DOHH2 (cell line): ENCODE measurements at regions not wholly inside any gene's neighbourhood (a gene's known extent, or its start where the extent isn't known, plus 50 kb on each side); places are given as distances from the start of the nearest gene placed in this dataset.

Experiments used
- EZH2phosphoT487 ChIP-seq: fragments of 200-600 bp; sonication (generic); IDR thresholded peaks from 2 replicates; pipeline ENCODE4 v1.6.1; 2017; ENCODE audit warnings: borderline replicate concordance, mild to moderate bottlenecking, antibody characterized with exemption, low read length, moderate library complexity, mixed read lengths
- TF ChIP-seq, protein P1 (sequence below): fragments of 200-600 bp; sonication (generic); IDR thresholded peaks from one replicate; pipeline ENCODE4 v1.5.1; 2014; ENCODE audit warnings: antibody characterized with exemption, mild to moderate bottlenecking, low read depth, low read length; ENCODE audit not compliant: poor library complexity, severe bottlenecking

DNA sequence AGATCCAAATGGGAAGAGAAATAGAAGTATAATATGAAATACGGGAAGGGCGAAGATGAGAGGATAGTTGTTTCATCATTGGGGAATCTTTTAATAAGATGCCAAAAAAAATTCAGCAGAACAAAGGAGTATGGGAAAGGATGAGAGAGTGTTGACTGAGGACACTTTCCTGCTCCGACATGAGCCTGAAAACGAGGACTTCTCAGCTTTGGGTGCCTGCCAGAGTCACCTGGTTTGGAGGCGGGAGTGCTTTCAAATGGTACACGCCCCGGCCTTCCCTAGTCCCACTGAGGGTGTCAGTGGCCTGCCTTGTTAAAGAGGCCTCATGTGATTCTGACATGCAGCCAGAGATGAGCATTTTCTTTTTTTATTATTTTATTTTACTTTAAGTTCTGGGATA is 250.9 kb downstream of the ANKRD60 start:
- TF ChIP-seq, protein P1, sequence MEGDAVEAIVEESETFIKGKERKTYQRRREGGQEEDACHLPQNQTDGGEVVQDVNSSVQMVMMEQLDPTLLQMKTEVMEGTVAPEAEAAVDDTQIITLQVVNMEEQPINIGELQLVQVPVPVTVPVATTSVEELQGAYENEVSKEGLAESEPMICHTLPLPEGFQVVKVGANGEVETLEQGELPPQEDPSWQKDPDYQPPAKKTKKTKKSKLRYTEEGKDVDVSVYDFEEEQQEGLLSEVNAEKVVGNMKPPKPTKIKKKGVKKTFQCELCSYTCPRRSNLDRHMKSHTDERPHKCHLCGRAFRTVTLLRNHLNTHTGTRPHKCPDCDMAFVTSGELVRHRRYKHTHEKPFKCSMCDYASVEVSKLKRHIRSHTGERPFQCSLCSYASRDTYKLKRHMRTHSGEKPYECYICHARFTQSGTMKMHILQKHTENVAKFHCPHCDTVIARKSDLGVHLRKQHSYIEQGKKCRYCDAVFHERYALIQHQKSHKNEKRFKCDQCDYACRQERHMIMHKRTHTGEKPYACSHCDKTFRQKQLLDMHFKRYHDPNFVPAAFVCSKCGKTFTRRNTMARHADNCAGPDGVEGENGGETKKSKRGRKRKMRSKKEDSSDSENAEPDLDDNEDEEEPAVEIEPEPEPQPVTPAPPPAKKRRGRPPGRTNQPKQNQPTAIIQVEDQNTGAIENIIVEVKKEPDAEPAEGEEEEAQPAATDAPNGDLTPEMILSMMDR, result no peak
- no peak for TF ChIP-seq EZH2phosphoT487
